ENCODE measurements at regions not wholly inside any gene's neighbourhood (a gene's known extent, or its start where the extent isn't known, plus 50 kb on each side); places are given as distances from the start of the nearest gene placed in this dataset.

- TF ChIP-seq SUZ12 (IDR thresholded peaks at IDR 0.05; ENCODE audit: unreplicated experiment) (no peak), EZH2 (IDR thresholded peaks at IDR 0.05; ENCODE audit: borderline replicate concordance, control insufficient read depth, low read depth, low read length) (no peak), POLR2A (IDR thresholded peaks at IDR 0.05; ENCODE audit: low read depth, low read length) (no peak), SREBF2 (IDR thresholded peaks at IDR 0.05; ENCODE audit: low read length) (no peak), CTCF (IDR thresholded peaks at IDR 0.05 in 2 of 3, conservative IDR thresholded peaks at IDR 0.05 in 1 of 3; ENCODE audit: control insufficient read depth in 2 of 3, extremely low read depth in 1 of 3, insufficient read depth in 1 of 3, low read depth in 3 of 3, low read length in 3 of 3) (no peak), SPI1 (IDR thresholded peaks at IDR 0.05; ENCODE audit: borderline replicate concordance, insufficient read depth, low read depth, low read length) (no peak), FOXK2 (IDR thresholded peaks at IDR 0.05) (no peak), JUNB (IDR thresholded peaks at IDR 0.05) (no peak)
- TF ChIP-seq, protein P1, sequence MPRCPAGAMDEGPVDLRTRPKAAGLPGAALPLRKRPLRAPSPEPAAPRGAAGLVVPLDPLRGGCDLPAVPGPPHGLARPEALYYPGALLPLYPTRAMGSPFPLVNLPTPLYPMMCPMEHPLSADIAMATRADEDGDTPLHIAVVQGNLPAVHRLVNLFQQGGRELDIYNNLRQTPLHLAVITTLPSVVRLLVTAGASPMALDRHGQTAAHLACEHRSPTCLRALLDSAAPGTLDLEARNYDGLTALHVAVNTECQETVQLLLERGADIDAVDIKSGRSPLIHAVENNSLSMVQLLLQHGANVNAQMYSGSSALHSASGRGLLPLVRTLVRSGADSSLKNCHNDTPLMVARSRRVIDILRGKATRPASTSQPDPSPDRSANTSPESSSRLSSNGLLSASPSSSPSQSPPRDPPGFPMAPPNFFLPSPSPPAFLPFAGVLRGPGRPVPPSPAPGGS (IDR thresholded peaks at IDR 0.05; ENCODE audit: borderline replicate concordance, insufficient read depth, low read depth, low read length, poor library complexity, severe bottlenecking), result no peak
Measured at GRCh38 chr2:67904566-67904965, 158.2 kb downstream of the C1D start.

All from GM12878 (cell line).